Suppressor macrophage treated with lipopolysaccharide for 4 hours (primary cell): ENCODE measurements at regions not wholly inside any gene's neighbourhood (a gene's known extent, or its start where the extent isn't known, plus 50 kb on each side); places are given as distances from the start of the nearest gene placed in this dataset.

ENCODE experiments used
- DNase-seq: peaks from one replicate; pipeline ENCODE4 v3.0.0-alpha.2; 2020

DNA sequence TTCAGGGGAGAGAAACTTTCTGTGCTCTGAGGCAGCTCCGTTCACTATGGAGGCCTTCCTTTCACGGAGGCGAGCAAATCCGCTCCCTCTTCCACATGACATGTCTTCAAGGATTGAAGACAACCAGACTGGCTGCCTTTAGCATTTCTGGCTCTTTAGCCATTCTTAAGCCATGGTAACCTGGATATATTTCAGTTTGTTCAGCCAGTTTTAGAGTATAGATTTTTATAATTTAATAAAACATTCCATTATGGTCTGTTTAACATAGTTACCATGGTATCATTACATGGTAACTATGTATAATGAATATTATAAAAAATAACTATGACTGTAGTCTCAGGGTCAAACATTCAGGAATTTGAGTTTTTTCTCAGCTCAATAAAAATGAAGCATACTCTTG, 54.2 kb upstream of the NFIA start:
- DNase-seq, result no peak

DNA sequence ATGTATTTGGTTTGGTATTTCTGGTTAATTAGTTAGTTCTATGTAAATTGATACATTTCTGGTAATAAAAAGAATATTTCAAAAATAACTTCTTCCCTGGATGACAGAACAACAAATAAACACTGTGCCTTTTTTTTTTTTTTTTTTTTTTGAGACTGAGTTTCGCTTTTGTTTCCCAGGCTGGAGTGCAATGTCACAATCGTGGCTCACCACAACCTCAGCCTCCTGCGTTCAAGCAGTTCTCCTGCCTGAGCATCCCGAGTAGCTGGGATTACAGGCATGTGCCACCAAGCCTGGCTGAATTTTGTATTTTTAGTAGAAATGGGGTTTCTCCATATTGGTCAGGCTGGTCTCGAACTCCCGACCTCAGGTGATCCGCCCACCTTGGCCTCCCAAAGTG, 64.3 kb upstream of the NFIA start:
- peak; percentile 78 for DNase-seq

DNA sequence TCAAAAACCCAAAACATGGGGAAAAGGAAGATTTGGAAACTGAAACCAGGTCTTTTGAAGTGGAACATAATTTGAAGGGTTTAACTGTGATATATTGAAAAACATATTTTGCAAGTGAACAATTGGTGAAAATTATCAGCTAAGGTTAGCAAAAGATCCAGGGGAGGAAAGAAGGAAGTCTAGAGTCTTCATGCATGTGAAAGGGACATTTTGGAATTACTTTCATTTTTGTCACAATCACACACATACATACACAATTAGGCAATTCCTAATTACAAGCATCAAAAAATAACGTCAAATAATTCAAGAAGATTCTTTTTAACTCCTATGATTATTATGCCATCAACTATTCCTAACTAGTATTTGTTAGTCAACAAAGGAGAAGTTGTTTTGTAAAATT, 64.7 kb upstream of the NFIA start:
- peak; percentile 53 for DNase-seq

DNA sequence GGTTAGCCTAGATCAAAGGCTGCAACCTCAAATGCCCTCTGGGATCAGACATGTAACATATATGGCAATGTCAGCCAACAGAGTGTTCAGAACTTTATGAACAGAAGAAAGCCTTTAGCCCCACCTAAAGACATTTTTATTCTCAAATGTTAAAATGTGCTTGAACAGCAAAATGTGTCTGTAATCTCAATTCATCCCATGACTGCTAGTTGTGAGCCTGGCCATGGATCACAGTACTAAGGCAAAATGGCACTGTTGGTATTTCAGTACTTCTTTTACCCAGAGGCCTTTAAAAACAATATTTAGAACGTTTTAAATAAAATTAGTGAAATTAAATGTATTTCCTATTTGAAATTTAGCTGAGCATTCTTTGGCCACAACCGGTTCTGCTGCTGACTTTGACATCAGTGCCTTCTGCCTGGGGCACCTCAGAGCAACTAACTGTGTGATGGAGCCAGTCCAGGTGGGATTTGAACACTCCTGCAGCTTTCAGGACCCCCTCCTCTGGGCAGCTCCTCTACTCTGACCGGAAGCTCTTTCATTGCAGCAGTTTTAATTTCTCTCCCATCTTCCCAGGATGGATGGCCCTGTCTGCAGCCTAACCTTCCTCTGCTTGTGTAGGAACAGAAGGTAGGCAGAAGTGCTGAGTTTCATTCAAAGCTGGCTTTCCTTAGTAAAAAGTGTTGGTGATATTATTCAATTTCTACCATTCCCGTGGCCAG, 68.3 kb upstream of the NFIA start:
- no peak for DNase-seq

DNA sequence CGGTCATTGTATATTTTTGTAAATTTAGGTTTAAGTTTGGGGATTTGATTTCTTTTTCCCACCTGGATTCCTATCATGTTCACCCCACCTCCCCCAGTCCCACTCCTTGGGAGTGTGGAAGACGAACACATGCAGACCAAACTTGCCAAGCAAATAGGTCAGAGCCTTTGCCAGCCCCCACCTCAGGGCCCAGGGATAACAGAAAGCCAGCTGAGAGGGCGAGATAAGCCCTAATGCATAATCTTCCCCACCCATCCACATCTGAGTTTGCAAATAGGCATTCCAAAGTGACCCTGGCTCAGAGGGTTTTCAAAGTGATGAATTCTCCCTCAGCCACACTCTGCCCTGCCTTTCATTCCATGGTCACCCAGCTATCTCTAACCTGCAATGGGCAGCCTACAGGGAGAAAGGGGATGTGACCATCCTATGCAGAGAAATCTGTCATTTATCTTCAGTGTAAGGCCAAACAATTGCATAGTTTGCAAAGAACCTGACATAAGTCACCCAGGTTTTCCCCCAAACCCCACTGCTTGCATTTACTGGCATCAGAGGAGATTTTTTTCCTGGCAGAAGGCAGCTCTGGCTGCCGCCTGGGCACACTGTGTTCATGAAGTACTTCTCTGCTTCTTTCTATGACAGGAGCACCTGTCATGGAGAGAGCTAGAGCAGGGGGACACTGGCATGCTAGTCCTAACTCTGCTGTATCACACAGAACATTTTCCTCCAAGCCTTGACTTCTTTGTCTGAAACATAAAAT, 69.0 kb upstream of the NFIA start:
- no peak for DNase-seq

DNA sequence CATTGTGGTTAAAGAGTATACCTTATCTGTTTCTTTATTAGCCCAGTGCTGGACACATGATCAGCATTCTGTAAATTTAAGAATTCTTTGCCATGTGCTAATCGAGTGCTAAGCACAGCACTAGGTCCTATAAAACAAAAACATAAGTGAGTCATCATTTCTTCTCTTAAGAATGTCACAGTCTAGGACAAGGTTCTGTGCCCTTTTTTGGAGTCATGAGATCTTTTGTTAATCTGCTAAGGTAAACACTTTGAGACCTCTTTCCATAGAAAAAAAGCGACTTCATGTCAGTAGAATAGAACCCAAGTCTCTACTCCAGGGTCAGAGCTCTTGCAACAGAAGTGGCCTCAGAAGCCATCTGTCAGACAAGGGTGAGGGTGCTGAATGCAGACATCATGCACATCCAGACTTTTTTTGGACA, 70.0 kb upstream of the NFIA start:
- no peak for DNase-seq

DNA sequence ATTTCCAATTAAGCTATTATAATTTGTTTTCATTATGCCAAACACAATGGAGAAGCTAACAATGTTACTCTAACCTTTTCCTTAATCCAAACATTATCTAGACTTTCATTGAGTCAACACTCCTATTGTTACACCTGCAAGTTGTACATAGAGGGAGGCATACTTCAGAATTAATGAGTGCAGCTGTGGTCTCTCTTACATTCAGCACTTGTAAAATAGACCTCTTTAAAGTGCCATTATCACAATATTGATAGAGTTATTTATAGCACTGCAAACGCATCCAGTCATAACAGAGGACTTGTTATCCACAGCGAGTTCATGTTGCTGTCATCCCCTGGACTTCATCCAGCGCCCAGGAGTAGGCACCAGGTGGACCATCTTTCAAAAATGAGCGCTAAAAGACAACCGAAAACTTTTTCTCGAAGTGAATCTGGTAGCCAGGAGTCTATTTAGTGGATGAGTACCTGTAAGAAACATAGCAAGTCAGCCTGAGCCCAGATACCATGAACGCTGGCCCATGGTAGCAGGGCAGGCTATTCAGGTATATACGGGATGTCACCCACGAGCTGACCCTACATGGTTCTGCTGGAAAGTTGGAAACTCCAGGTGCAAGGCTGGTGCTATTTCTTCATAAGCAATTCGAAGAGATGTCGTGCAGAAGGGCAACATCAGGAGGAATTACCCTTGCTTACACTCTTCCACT, 70.6 kb upstream of the NFIA start:
- DNase-seq, result no peak

DNA sequence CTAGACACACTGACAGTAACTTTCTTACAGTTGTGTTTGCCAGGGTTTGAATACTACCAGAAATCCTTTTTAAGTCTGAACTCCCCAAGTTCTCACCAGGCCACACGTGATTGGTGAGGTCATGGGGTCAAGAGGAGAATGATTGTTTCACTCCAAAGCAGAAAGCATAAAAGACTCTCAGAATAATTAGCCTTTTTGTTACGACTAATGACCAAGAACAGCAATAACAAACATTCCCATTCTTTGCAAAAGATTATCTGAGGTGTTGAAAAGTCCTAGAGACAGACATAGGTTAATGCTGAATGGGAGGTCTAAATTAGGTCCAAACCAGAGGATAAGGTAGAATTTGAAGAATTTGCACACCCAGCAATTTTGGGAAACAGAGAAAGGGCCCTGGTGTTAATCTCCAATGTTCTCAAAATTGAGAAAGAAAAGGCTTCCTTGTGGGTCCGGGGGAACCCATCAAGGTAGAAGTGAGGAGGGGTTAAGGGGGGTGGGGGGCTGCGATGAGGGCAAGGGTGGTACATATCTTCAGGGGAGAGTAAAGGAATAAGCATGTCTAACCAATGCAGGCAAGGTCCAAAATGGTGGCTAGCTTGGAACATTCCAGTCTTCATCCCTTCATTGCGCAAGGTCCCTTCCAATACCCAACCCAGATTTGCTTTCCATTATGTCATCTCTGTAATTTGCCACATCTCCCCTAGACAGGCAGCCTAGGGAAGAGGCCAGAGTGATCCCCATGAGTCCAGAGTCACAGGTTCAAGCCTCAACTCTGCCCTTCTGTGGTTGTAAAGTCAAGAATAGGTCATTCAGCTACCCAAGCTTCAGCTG, 74.6 kb upstream of the NFIA start:
- DNase-seq, result no peak

DNA sequence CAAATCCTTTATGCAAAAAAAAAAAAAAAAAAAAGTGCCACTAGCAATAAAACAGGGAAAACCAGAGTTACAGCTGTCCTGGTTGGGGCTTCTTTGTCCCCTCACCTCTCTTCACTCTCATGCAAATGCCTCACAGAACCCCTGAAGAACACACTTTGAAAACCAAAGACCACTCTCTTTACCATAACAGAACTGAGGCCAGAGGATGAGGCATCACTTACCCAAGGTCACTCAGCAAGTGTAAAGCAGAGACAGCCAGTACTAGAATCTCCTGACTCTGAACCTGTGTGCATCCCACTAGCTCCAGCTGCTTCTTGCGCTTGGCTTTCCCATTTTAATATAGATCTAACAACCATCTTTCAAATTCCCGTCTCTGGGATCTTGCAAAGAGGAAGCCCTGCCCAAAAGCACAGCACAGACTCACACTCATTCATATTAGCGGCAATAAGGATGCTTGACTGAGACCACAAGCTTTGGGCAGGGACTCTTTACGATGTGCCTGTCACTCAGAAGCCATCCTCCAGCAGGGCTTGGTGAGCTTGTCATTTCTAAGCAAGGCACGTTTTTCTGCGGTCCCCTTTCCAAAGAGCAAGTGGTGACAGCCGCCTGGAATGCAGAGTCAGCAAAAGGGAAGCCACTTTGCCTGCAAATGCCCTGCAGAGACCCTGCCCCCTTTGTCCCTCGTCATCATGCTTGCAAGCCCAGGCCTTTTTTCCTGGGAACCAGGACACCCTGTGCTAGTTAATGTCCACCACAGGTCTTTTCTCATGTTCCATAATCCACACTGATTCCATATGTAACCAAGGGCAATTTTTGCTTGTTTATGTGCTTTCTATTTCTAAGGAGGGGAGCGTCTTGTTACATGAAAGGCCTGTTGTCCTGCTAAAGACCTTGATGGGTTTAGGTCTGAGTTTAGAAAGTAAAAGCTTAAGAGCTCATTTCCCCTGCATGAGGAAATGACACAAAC, 76.5 kb upstream of the NFIA start:
- DNase-seq, result peak; percentile 13

DNA sequence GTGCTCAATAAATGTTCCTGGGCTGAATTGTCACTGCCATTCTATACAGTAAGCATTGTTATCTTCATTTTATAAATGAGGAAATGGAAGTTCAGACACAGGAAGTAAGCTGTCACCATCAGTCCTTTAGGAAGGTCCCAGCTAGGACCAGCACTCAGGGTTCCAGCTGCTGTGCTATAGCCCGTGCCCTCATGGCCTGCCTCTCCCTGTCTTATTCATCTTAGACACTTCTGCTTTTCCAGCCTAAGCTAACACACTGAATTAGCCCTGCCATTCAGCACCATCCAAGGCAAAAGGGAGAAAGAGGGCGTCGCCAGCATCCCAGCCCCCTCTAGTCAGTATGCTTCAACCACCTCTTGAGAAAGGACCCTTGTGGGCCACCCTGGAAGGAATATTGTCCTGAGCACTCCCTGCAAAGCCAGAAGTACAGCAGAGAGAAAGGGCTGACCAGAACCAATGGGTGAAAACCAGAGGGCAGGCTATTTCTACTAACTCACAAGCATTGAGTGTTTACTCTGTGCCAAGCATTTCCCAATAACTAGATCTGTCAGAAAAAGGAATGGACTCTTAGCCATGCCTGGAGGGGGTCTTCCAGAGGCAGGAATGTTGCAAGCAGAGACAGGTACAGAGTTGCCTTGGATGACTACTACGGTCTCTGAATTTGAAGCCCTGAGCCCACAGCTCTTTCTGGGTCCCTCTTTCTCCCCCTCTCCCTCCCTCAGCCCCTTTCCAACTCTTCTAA, 77.9 kb upstream of the NFIA start:
- peak; percentile 62 for DNase-seq

DNA sequence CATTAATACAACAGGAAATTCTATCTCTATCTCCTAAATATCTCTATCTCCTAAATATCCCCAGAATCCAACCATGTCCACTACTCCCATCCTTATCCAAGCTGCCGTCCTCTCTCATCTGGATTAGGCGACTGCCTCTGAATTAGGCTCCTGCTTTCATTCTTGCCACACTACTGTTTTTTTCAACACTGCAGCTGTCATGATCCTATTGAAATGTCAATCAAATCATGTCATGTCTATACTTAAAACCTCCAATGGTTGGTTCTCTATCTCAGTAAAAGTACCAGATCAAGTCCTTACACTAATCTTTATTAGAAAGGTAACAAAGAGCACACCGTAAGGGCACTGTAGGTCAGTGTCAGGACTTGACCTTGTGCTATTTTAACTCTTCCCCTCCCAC, 82.0 kb upstream of the NFIA start:
- DNase-seq, result no peak

DNA sequence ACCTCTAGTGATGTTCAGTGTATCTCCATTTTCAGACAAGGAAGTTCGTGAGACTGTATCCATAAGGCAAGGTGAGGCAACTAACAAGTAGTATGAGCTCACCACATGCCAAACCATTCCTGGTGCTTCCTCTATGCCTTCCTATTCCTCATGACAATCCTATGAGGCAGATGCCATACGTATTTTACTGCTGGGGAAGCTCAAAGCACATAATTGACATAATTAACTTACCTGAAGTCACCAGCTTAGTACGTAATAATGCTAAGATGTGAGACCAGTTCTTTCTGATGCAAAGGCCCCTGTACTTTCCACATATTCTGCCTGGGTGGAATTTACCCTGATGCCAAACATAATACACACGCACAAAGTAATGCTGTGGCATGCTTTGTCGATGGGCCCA, 83.6 kb upstream of the NFIA start:
- DNase-seq, result no peak

DNA sequence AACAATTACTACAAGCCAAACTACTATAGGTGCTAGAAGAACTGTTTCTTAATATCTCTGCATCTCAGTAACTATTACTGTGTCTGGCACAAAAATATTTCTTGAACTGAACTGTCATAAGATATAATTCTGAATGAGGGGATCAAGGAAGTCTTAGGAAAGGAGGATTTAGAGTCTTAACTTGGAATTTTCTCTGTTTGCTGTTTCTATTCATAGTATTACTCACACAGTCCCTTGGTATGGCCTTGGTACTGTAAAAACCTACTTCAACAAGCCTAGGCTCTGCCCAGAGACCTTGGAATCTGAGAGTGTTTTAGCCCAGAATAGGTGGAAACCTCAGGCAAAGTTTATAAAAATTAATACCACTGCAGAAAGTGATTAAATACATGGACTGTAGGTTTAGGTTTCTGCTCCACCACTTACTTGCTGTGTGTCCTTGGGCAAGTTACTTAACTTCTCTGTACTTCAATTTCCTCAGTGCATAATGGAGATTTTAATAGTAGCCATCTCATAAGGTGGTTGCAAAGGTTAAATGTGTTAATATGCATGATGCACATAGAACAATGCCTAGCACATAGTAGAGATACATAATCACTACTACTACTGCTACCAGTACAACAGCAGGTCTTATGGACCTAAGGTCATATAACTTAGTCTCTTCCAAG, 87.4 kb upstream of the NFIA start:
- DNase-seq, result no peak

DNA sequence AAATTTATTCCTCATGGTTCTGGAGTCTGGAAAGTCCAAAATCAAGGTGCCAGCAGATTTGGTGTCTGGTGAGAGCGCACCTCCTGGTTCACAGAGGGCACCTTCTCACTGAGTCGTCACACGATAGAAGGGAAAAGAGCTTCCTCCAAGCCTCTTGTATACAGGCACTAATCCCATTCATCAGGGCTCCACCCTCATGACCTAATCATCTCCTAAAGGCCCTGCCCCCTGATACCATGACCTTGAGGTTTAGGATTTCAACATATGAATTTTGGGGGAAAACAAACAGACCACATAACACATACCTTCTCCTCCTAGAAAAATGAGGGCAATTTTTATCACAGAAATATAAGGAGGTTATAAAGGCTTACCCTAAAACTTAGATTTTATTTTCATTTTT, 88.0 kb upstream of the NFIA start:
- DNase-seq, result no peak

DNA sequence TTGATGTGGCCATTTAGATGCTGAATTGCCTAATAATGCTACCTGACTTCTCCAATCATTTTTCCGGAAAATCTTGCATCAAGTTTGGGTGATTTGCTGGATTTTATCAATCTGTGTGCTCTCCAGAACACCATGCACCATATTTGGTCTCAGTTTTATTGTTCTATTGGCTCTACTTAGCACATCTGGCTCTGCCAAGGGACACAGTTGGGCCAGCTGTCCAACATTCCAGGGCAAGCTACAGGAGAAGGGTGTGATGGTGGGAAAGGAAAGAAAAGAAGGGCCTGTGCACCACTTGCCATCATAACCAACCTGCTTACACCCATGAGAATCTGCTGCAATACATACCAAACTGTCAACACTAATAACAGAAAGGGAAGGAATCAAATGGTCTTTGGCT, 90.2 kb upstream of the NFIA start:
- no peak for DNase-seq

DNA sequence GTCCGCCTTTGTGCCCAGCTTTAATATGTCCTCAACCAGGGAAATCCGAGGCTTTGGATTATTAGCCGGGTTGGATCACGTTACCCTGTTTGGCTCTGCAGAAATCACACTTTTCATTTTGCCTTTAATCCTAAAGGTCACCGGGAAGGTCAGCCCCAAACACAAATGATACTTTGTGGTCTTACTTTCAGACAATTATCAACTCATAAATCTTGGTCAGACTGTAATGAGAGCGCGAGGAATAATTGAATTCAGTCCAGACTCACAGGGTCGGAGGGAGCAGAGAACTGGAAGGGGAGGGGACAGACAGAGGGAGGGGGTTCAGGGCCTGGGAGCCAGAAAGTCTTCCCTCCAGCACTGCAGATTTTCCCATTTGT, 91.7 kb upstream of the NFIA start:
- DNase-seq, result no peak

DNA sequence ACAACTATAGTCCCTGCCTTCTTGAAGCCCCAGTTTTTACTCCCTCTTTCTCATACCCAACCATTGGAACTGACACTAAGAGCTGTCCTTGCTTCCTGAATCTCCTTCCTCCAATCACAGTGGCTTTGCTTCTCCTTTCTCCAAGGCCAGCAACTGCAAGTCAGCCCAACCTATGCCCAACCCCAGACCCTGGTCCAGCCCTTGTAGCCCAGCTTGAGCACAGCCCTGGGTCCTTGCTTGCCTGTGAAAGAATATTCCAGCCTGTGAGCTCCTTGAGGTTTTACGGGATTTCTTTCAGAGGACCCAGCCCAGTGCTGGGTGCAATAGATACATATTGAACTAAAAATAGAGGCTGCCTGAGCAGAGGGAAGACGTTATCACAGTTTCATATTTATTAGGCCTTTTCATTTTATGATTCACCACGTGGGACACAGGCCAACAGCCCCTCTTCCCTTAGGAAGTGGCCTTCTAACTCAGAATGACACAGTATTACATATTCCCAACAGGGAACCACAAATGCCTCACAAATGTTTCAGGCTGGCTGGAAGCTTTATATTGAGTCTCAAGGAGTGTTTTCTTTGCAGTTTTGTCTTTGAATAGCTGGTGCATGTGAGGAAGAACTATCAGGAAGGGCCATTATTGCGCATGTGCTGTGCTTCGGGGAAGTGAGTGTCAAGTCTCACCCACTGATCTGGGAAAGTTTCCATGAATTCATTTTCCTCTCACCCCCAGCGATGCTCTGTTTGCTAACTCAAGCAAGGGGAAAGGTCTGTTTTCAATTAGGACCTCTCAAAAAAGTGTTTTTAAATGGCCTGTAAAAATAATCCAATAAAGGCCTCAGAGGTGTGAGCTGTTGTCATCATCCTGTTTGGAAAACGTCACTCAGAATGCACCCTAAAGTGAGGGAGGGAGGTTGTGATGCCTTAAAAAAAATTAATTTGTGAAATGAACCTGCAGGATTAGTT, 92.3 kb upstream of the NFIA start:
- peak; percentile 49 for DNase-seq

DNA sequence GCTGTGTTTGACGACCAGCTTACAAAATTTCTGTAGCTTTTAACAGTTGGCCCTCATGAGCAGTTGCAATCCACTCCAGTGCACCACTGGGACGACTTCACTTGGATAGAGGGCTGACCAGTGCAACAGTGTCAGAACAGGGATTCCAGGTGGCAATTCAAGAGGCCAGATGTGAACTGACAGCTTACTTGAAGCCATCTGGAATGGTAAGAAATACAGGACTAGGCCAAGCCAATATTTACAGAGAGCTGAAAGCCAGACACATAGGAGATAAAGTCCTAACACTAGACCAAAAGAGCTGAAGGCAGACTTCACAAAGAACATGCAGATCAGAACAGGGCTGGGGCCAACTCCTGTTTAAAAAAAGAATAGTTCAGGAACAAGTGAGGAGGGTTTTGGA, 93.5 kb upstream of the NFIA start:
- DNase-seq, result no peak

DNA sequence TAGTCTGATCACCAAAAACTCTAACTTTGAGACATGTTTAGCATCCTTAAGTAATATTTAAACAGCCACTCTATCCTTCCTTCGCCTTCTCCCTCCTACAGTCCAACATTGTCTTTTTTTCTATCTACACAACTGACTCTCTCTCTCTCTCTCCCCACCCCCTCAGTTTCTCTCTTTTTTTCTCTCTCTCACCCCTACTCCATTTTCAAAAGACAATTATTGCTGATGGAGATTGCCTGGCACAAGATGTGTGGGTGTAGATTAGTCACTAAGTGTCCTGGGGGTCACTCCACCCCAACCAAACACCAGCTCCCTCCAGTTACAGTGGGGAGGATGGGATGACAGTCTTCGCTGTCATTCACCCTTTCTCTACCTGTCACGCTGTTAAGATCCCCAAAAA, 94.5 kb upstream of the NFIA start:
- DNase-seq, result no peak
